ENCODE measurements at regions not wholly inside any gene's neighbourhood (a gene's known extent, or its start where the extent isn't known, plus 50 kb on each side); places are given as distances from the start of the nearest gene placed in this dataset.

GRCh38 chr2:163465440-163465839 is 270.4 kb downstream of the FIGN start:
- TF ChIP-seq CTCF (IDR thresholded peaks at IDR 0.05 in 4 of 5, conservative IDR thresholded peaks at IDR 0.05 in 1 of 5) (no peak), POLR2A (IDR thresholded peaks at IDR 0.05) (peak in 1 of 2 donors; percentile 40)
